Right renal cortex interstitium (tissue), 3 donors: ENCODE measurements at regions not wholly inside any gene's neighbourhood (a gene's known extent, or its start where the extent isn't known, plus 50 kb on each side); places are given as distances from the start of the nearest gene placed in this dataset.

Experiments used
- DNase-seq, 3 donors: peaks; one replicate each; pipeline ENCODE4 v3.0.0-alpha.2; 2013; ENCODE audit warnings: low read depth in 3 of 3, low spot score in 2 of 3

GRCh38 chr7:145005601-145006000, 169.7 kb upstream of the TPK1 start:
- no peak for DNase-seq

- DNase-seq, result no peak
Observed at GRCh38 chr7:144997512-144997911, 161.7 kb upstream of the TPK1 start.

DNA sequence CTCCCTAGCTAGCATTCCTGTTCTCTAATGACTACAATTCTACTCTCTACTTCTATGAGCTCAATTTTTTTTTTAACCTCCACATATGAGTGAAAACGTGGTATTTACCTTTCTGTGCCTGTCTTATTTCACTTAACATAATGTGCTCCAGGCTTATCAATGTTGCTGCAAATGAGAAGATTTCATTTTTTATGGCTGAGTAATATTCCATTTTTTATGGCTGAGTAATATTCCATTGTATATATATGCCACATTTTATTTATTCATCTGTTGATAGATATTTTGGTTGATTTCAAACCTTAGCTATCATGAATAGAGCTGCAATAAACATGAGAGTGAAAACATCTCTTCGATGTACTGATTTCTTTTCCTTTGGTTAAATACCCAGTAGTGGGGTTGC, 159.6 kb upstream of the TPK1 start:
- no peak for DNase-seq

DNA sequence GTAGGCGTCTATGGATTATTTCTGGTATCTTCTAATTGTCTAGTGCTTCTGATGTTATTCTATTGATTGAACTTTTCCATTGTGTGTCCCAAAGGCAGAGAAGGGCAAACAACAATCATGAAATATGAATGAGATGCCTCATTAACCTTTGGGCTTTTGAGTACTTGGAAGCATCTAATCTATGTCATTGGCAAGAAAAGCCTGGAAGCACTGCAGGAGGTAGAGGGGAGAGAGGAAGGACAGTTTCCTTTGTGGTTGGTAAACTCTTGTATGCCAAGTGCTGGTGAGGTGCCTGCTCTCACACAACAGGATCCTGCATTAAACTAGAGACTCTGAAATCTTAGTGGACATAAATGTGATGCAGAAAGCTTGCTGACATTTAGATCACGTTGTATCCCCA, 155.2 kb upstream of the TPK1 start:
- DNase-seq, result no peak

DNA sequence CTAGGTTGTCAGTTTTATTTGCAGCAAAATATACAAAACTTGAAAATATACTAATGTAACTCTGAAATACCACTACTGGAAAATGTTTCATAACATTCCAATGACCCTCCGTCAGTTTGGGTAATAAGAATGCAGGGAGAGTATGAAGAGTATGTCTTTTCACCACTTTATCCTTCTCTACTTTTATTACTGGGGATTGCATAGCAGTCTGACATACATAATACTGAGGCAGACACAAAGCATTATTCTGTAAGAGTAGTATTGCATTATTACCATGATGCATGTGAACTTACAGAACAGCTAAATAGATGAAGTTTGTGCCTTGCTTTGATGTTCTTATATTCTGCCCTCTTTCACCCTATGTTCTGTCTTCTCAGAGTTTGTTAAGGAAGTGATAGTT, 151.8 kb upstream of the TPK1 start:
- DNase-seq, result no peak

- no peak for DNase-seq
Observed at GRCh38 chr7:144982133-144982532, 146.3 kb upstream of the TPK1 start.

DNA sequence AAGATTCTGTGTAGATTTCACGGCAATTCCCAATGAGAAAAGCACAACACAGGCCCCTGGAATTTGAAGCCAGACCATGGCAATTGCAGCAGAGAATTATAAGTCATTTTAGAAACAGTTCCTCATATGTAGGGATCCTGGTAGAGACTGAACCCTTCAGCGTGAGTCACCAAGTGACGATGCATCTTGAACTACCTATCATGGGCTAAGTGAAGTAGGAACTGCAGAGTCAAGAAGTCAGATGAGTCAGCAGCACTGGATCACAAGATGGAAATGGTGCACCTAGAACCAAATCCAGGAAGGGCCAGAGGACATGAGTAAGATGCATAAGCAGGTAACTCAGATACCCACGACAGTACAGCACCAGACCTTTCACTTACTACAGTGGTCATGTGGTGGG, 140.0 kb upstream of the TPK1 start:
- DNase-seq, result no peak

- no peak for DNase-seq
Observed at GRCh38 chr7:144969787-144970186, 133.9 kb upstream of the TPK1 start.

DNA sequence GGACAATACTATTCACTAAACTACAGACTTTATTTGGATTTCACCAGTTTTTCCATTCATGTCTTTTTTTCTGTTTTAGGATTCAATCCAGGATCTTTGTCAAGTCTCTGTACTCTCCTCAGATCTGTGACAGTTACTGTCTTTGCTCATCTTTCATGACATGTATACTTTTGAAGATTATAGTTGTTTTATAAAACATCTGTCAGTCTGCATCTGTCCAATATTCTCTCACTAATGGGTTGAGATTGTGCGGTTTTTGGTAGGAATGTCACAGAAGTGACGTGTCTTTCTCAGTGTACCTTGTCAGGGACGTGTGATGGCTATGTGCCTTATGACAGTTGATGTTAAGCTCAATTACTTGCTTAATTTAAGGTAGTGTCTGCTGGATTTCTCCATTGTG, 124.9 kb upstream of the TPK1 start:
- no peak for DNase-seq

- no peak for DNase-seq
Observed at GRCh38 chr7:144957998-144958397, 122.1 kb upstream of the TPK1 start.

- DNase-seq, result no peak
Observed at GRCh38 chr7:144955422-144955821, 119.6 kb upstream of the TPK1 start.

DNA sequence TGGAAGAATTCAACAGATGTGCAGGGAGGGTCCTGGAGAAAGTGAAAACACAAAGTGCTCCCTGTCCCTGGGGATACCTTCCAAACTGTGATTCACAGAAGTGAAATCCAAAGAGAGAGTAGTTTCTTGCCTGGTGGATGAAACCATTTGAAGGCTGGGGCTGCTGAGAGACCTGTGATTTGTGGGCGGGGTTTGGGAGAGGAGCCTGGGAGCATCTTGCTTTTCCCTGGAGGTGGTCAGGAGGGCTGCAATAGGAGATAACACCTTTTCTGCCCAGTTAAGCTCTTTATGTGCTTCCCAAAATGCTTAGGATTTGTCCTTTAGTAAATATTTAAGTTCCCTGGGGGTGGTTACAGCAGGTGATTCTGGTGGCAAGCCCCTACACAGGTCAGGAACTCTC, 105.3 kb upstream of the TPK1 start:
- DNase-seq, result no peak

- no peak for DNase-seq
Observed at GRCh38 chr7:144937199-144937598, 101.3 kb upstream of the TPK1 start.

DNA sequence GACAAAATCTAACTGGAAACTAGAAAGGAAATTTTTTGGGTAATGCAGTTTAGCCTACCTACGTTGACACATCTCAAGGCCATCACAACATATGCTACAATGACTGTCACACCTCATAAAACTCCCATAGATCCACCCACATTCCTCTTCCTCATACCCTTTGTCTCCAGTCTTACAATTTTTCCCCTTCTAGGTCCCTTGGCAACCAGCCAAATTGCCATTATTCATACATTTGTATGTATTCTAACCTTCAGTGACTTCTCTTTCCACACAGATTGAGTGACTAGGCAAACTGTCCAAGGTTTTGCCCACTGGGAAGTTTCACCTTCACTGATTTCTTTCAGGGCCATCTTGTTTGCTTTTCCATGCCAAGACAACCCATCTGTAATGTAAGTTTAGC, 100.5 kb upstream of the TPK1 start:
- DNase-seq, result no peak

DNA sequence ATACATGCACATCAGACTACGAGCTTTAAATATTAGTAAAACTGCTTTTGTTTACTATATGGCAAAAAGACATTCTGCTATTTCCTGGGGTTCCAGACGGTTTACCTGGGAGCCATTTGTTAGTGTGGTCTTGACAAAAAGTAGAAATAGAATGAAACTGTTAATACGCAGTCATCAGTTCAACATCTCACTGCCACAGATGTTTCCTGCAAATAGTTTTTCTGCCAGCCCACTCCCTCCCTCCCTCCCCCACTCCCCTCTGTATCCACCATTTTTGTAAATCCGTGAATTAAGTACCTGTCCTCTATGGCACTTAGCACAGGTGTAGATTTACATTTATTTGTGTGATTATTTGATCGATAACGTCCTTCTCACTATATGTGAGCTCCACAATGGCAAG, 74.6 kb upstream of the TPK1 start:
- DNase-seq, result no peak

DNA sequence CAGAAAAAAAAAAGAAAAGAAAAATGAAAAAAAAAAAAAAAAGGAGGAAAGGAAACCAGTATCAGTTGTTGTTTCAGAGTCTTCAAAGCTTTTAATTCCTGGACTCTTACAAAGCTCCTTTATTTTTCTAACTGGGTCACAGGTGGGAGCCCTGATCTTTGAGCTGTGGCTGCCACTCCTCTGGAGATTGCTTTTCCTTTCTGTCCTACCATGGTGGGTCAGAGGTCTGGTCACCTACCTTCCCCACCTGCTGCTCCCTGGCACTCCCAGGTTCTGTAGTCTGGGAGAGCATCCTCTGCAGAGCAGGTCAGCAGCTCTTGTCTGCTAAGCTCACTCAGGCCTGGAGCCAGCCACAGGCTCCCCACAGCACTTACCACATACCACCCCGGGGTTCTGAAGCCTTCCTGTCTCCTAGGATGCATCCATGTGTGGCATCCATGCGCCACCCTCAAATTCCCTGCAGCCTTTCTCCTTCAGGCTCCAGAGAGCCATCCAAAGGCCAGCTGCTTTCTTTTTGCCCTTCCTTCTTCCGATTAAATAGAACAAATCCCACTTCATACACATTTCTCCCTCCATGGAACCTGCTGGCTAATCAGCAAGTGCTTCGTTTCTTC, 73.2 kb upstream of the TPK1 start:
- no peak for DNase-seq

- no peak for DNase-seq
Observed at GRCh38 chr7:144908324-144908723, 72.5 kb upstream of the TPK1 start.

- DNase-seq, result no peak
Observed at GRCh38 chr7:144907577-144907976, 71.7 kb upstream of the TPK1 start.

- DNase-seq, result no peak
Observed at GRCh38 chr7:144903201-144903600, 67.3 kb upstream of the TPK1 start.

- no peak for DNase-seq
Observed at GRCh38 chr7:144892761-144893160, 56.9 kb upstream of the TPK1 start.
